WTC11 (cell line): ENCODE measurements at regions not wholly inside any gene's neighbourhood (a gene's known extent, or its start where the extent isn't known, plus 50 kb on each side); places are given as distances from the start of the nearest gene placed in this dataset.
"Not testable (repeated sequence)": the region's sequence is repeated elsewhere in the genome, so short reads cannot be mapped to it uniquely, and the experiment has no call there.

Experiments
- ATAC-seq: fragments of 200-7000 bp; cut with Tn5 transposase; 2 replicates; pipeline ENCODE4 v1.10.0; 2021; ENCODE audit warnings: mild to moderate bottlenecking, moderate library complexity
- CTCF ChIA-PET: fragments of 300-600 bp; sonication (Branson Sonifier 250); formaldehyde crosslinking; loops from one replicate; lab custom pipeline; 2021; ENCODE audit warnings: antibody characterized with exemption; lab: Charles Lee
- POLR2A ChIA-PET: fragments of 350-600 bp; sonication (Branson Sonifier 250); formaldehyde crosslinking; loops from one replicate; lab custom pipeline; 2021; ENCODE audit warnings: antibody characterized with exemption; lab: Charles Lee
- DNase-seq: peaks from one replicate; pipeline ENCODE4 v3.0.0; 2021; ENCODE audit warnings: low spot score
- H3K27ac Mint-ChIP-seq: 2 replicates; pipeline ENCODE4 v1.8.0; 2021; ENCODE audit warnings: mixed read lengths
- H3K27me3 Mint-ChIP-seq: 2 replicates; pipeline ENCODE4 v1.8.0; 2021; ENCODE audit warnings: low read depth, mild to moderate bottlenecking, moderate library complexity, mixed read lengths
- H3K36me3 Mint-ChIP-seq: 2 replicates; pipeline ENCODE4 v1.8.0; 2021; ENCODE audit warnings: mixed read lengths
- H3K4me1 Mint-ChIP-seq: 2 replicates; pipeline ENCODE4 v1.8.0; 2022; ENCODE audit warnings: mixed read lengths
- H3K4me3 Mint-ChIP-seq: 2 replicates; pipeline ENCODE4 v1.8.0; 2021; ENCODE audit warnings: mild to moderate bottlenecking, moderate library complexity, mixed read lengths
- H3K9me3 Mint-ChIP-seq: 2 replicates; pipeline ENCODE4 v1.8.0; 2021; ENCODE audit warnings: mixed read lengths
- FOXJ3 ChIP-seq: sonication (generic); formaldehyde crosslinking; IDR thresholded peaks from 2 replicates; pipeline ENCODE4 v1.9.0; 2021; ENCODE audit warnings: missing genetic modification reagents, mild to moderate bottlenecking, borderline replicate concordance
- GRHL2 ChIP-seq: fragments of 250-450 bp; sonication (Bioruptor Pico); IDR thresholded peaks from 2 replicates; pipeline ENCODE4 v1.8.0; 2022; ENCODE audit warnings: mild to moderate bottlenecking, moderate library complexity; ENCODE audit not compliant: insufficient replicate concordance, severe bottlenecking
- MLX ChIP-seq: sonication (generic); formaldehyde crosslinking; IDR thresholded peaks from 2 replicates; pipeline ENCODE4 v1.8.1; 2023; ENCODE audit warnings: mild to moderate bottlenecking, missing genetic modification reagents, moderate library complexity
- NFATC4 ChIP-seq: fragments of 250-450 bp; sonication (Bioruptor Pico); IDR thresholded peaks from 2 replicates; pipeline ENCODE4 v1.9.0; 2021; ENCODE audit warnings: mild to moderate bottlenecking
- NFYB ChIP-seq: sonication (generic); formaldehyde crosslinking; conservative IDR thresholded peaks from 2 replicates; pipeline ENCODE4 v1.8.0; 2022; ENCODE audit warnings: low read depth, missing genetic modification reagents
- PREB ChIP-seq: sonication (generic); formaldehyde crosslinking; IDR thresholded peaks from 2 replicates; pipeline ENCODE4 v1.8.1; 2022; ENCODE audit warnings: mild to moderate bottlenecking, missing genetic modification reagents, moderate library complexity, borderline replicate concordance
- TEAD1 ChIP-seq: sonication (generic); formaldehyde crosslinking; IDR thresholded peaks from 2 replicates; pipeline ENCODE4 v1.8.0; 2022; ENCODE audit warnings: mild to moderate bottlenecking, missing genetic modification reagents
- ZNF138 ChIP-seq: sonication (generic); formaldehyde crosslinking; conservative IDR thresholded peaks from 2 replicates; pipeline ENCODE4 v1.8.1; 2022; ENCODE audit warnings: mild to moderate bottlenecking, moderate library complexity, missing genetic modification reagents
- ZNF219 ChIP-seq: sonication (generic); formaldehyde crosslinking; IDR thresholded peaks from 2 replicates; pipeline ENCODE4 v1.8.0; 2023; ENCODE audit warnings: missing genetic modification reagents, mild to moderate bottlenecking, borderline replicate concordance
- ZNF232 ChIP-seq: sonication (generic); formaldehyde crosslinking; IDR thresholded peaks from 2 replicates; pipeline ENCODE4 v1.8.0; 2022; ENCODE audit warnings: mild to moderate bottlenecking, missing genetic modification reagents
- ZNF317 ChIP-seq: sonication (generic); formaldehyde crosslinking; IDR thresholded peaks from 2 replicates; pipeline ENCODE4 v1.8.1; 2023; ENCODE audit warnings: low read depth, mild to moderate bottlenecking, moderate library complexity, missing genetic modification reagents, borderline replicate concordance
- ZNF396 ChIP-seq: fragments of 250-450 bp; sonication (Bioruptor Pico); IDR thresholded peaks from 2 replicates; pipeline ENCODE4 v1.8.0; 2021; ENCODE audit warnings: mild to moderate bottlenecking, moderate library complexity, borderline replicate concordance
- ZNF416 ChIP-seq: fragments of 250-450 bp; sonication (Bioruptor Pico); IDR thresholded peaks from 2 replicates; pipeline ENCODE4 v1.9.0; 2021; ENCODE audit warnings: mild to moderate bottlenecking, inconsistent platforms
- TF ChIP-seq, protein P1 (sequence below): sonication (generic); formaldehyde crosslinking; IDR thresholded peaks from 2 replicates; pipeline ENCODE4 v1.8.1; 2023; ENCODE audit warnings: mild to moderate bottlenecking, moderate library complexity, missing genetic modification reagents
- TF ChIP-seq, protein P2 (sequence below): fragments of 250-450 bp; sonication (Bioruptor Pico); IDR thresholded peaks from 2 replicates; pipeline ENCODE4 v2.1.2; 2022; ENCODE audit warnings: mild to moderate bottlenecking, moderate library complexity
- TF ChIP-seq, protein P3 (sequence below): fragments of 250-450 bp; sonication (Bioruptor Pico); IDR thresholded peaks from 2 replicates; pipeline ENCODE4 v1.9.0; 2021; ENCODE audit warnings: mild to moderate bottlenecking

DNA sequence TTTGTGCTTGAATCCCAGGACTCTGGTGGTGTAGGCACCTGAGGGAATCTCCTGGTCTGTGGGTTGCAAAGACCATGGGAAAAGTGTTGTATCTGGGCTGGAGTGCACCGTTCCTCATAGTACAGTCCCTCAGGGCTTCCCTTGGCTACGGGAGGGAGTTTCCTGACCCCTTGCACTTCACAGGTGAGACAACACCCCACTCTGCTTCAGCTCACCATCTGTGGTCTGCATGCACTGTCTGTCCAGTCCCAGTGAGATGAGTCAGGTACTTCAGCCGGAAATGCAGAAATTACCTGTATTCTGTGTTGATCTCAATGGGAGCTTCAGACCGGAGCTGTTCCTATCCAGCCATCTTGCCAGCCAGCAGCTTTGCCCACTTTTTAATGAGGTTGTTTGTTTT lies 353.0 kb upstream of the IRS4 start (continued):
- TF ChIP-seq PREB (CRISPR knock-in tag) = no peak
- TF ChIP-seq, protein P1, sequence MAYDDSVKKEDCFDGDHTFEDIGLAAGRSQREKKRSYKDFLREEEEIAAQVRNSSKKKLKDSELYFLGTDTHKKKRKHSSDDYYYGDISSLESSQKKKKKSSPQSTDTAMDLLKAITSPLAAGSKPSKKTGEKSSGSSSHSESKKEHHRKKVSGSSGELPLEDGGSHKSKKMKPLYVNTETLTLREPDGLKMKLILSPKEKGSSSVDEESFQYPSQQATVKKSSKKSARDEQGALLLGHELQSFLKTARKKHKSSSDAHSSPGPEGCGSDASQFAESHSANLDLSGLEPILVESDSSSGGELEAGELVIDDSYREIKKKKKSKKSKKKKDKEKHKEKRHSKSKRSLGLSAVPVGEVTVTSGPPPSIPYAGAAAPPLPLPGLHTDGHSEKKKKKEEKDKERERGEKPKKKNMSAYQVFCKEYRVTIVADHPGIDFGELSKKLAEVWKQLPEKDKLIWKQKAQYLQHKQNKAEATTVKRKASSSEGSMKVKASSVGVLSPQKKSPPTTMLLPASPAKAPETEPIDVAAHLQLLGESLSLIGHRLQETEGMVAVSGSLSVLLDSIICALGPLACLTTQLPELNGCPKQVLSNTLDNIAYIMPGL (CRISPR knock-in tag) = no peak

DNA sequence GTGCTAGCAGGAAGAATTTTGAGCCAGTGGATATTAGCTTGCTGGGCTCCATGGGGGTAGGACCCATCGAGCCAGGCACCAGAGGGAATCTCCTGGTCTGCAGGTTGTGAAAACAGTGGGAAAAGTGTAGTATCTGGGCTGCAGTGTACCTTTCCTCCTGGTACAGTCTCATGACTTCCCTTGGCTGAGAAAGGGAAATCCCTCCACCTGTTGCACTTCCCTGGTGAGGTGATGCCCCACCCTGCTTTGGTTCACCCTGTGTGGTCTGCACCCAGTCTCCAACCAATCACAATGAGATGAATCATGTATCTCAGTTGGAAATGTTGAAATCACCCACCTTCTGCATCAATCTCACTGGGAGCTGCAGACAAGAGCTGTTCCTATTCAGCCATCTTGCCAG lies 341.4 kb upstream of the IRS4 start:
- no peak for DNase-seq
- Mint-ChIP-seq H3K4me3 (no peak overlapping the region), H3K9me3 (peaks cover 20% of the 10 kb centered on the region), H3K36me3 (peaks cover 5% of the 10 kb centered on the region; the same call in 1 of the 2 replicates), H3K27me3 (no peaks in the 10 kb centered on the region), H3K27ac (no peak overlapping the region), H3K4me1 (no peaks in the 10 kb centered on the region)
- ChIA-PET POLR2A (no interaction called here), CTCF (no interaction called here)
- TF ChIP-seq ZNF396 (CRISPR knock-in tag) (no peak), MLX (no peak), NFYB (no peak), TEAD1 (CRISPR knock-in tag) (no peak), ZNF317 (CRISPR knock-in tag) (no peak), ZNF138 (no peak), ZNF232 (CRISPR knock-in tag) (no peak), FOXJ3 (CRISPR knock-in tag) (no peak), ZNF219 (CRISPR knock-in tag) (no peak), ZNF416 (CRISPR knock-in tag) (no peak), GRHL2 (CRISPR knock-in tag) (no peak), NFATC4 (CRISPR knock-in tag) (no peak)
- TF ChIP-seq, protein P2, sequence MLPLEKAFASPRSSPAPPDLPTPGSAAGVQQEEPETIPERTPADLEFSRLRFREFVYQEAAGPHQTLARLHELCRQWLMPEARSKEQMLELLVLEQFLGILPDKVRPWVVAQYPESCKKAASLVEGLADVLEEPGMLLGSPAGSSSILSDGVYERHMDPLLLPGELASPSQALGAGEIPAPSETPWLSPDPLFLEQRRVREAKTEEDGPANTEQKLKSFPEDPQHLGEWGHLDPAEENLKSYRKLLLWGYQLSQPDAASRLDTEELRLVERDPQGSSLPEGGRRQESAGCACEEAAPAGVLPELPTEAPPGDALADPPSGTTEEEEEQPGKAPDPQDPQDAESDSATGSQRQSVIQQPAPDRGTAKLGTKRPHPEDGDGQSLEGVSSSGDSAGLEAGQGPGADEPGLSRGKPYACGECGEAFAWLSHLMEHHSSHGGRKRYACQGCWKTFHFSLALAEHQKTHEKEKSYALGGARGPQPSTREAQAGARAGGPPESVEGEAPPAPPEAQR = no peak
- TF ChIP-seq, protein P3, sequence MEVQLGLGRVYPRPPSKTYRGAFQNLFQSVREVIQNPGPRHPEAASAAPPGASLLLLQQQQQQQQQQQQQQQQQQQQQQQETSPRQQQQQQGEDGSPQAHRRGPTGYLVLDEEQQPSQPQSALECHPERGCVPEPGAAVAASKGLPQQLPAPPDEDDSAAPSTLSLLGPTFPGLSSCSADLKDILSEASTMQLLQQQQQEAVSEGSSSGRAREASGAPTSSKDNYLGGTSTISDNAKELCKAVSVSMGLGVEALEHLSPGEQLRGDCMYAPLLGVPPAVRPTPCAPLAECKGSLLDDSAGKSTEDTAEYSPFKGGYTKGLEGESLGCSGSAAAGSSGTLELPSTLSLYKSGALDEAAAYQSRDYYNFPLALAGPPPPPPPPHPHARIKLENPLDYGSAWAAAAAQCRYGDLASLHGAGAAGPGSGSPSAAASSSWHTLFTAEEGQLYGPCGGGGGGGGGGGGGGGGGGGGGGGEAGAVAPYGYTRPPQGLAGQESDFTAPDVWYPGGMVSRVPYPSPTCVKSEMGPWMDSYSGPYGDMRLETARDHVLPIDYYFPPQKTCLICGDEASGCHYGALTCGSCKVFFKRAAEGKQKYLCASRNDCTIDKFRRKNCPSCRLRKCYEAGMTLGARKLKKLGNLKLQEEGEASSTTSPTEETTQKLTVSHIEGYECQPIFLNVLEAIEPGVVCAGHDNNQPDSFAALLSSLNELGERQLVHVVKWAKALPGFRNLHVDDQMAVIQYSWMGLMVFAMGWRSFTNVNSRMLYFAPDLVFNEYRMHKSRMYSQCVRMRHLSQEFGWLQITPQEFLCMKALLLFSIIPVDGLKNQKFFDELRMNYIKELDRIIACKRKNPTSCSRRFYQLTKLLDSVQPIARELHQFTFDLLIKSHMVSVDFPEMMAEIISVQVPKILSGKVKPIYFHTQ (CRISPR knock-in tag) = no peak
- ATAC-seq = no peak

GRCh38 chrX:109054181-109054581 lies 317.8 kb upstream of the IRS4 start:
- H3K27ac Mint-ChIP-seq, H3K4me1 Mint-ChIP-seq, CTCF ChIA-PET, POLR2A ChIA-PET, ATAC-seq, H3K27me3 Mint-ChIP-seq, H3K36me3 Mint-ChIP-seq, H3K4me3 Mint-ChIP-seq: not testable (repeated sequence)
- DNase-seq = peak; percentile 10
- peaks cover 16% of the 10 kb centered on the region for H3K9me3 Mint-ChIP-seq
